ENCODE measurements at regions not wholly inside any gene's neighbourhood (a gene's known extent, or its start where the extent isn't known, plus 50 kb on each side); places are given as distances from the start of the nearest gene placed in this dataset.

DNA sequence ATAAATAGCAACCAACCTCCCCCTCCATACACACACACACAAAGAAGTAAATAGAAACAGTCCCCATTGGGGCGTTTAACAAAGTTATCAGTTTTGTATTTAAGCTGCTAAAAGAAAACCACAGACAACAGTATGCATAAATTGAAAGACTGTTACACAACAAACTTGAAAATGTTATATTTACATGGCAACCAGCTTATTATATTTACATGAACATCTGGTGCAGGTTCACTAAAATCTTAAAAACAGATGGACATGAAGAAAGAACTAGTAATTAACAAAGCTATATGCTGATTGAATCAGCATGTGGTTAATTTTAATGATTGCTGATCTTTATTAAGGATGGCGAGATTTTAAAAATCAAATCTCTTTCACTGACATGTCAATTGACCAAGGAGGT lies 384.7 kb downstream of the LRRIQ3 start:
- no peak for TF ChIP-seq POLR2A (IDR thresholded peaks at IDR 0.05; ENCODE audit: low read depth, low read length)
- TF ChIP-seq, protein P1, sequence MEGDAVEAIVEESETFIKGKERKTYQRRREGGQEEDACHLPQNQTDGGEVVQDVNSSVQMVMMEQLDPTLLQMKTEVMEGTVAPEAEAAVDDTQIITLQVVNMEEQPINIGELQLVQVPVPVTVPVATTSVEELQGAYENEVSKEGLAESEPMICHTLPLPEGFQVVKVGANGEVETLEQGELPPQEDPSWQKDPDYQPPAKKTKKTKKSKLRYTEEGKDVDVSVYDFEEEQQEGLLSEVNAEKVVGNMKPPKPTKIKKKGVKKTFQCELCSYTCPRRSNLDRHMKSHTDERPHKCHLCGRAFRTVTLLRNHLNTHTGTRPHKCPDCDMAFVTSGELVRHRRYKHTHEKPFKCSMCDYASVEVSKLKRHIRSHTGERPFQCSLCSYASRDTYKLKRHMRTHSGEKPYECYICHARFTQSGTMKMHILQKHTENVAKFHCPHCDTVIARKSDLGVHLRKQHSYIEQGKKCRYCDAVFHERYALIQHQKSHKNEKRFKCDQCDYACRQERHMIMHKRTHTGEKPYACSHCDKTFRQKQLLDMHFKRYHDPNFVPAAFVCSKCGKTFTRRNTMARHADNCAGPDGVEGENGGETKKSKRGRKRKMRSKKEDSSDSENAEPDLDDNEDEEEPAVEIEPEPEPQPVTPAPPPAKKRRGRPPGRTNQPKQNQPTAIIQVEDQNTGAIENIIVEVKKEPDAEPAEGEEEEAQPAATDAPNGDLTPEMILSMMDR (IDR thresholded peaks at IDR 0.05; ENCODE audit: extremely low read depth in 1 of 2, insufficient read depth in 1 of 2, low read depth in 1 of 2, low read length in 2 of 2): no peak
- TF ChIP-seq, protein P2, sequence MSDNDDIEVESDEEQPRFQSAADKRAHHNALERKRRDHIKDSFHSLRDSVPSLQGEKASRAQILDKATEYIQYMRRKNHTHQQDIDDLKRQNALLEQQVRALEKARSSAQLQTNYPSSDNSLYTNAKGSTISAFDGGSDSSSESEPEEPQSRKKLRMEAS (IDR thresholded peaks at IDR 0.05; ENCODE audit: insufficient read depth, insufficient read length): no peak
- TF ChIP-seq MYC (IDR thresholded peaks at IDR 0.05; ENCODE audit: low read depth, low read length): no peak
- no peak for TF ChIP-seq GATA2 (IDR thresholded peaks at IDR 0.05; ENCODE audit: insufficient read depth, insufficient read length, low read depth, low read length)

All from endothelial cell of umbilical vein (primary cell).